ENCODE measurements at regions not wholly inside any gene's neighbourhood (a gene's known extent, or its start where the extent isn't known, plus 50 kb on each side); places are given as distances from the start of the nearest gene placed in this dataset.

DNA sequence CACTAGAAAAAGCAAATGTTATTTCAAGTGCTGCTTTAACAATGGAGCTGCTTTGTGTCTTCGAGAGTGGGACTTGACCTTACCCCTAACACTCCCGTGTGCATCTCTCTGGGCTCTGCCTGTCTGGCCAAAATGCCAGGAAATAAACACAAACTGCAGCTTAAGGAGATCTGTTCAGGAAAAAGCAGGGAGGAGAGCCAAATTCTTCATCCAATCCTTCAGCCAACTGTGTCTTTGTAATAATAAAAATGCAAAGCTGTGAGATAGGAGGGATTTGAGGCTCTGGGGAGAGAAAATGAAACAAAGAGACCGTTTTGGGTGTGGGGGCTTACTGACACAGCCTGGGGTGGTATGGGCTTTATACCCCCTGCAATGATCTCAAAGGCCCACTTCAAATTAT lies 85.8 kb upstream of the WSCD2 start:
- TF ChIP-seq CTCF (IDR thresholded peaks at IDR 0.05) (no peak), POLR2AphosphoS5 (IDR thresholded peaks at IDR 0.05) (no peak), EP300 (IDR thresholded peaks at IDR 0.05; ENCODE audit: low read depth) (no peak), POLR2A (IDR thresholded peaks at IDR 0.05) (no peak)
